AG04449 (cell line): ENCODE measurements at regions not wholly inside any gene's neighbourhood (a gene's known extent, or its start where the extent isn't known, plus 50 kb on each side); places are given as distances from the start of the nearest gene placed in this dataset.

Source experiments
- CTCF ChIA-PET: fragments of 350-600 bp; formaldehyde crosslinking; extraction: SDS; loops from one replicate; lab custom pipeline; 2021; ENCODE audit warnings: antibody characterized with exemption; lab: Yijun Ruan, JAX
- POLR2A ChIA-PET: fragments of 400-600, 350-600 bp; formaldehyde crosslinking; extraction: SDS; loops from one replicate; lab custom pipeline; 2020; ENCODE audit warnings: antibody characterized with exemption, inconsistent platforms; lab: Yijun Ruan, JAX
- DNase-seq: peaks from one replicate; pipeline ENCODE4 v3.0.0-alpha.2; 2010; ENCODE audit warnings: low read depth, low spot score
- H3K4me3 ChIP-seq: 2 replicates; pipeline ENCODE4 v1.5.1; 2011; ENCODE audit warnings: low read depth, mild to moderate bottlenecking, control low read depth, low read length
- TF ChIP-seq, protein P1 (sequence below): IDR thresholded peaks from one replicate; pipeline ENCODE4 v1.5.1; 2011; ENCODE audit warnings: mild to moderate bottlenecking, moderate library complexity, low read length, control low read depth, inconsistent platforms; ENCODE audit not compliant: insufficient read depth; ENCODE audit errors: missing control alignments

DNA sequence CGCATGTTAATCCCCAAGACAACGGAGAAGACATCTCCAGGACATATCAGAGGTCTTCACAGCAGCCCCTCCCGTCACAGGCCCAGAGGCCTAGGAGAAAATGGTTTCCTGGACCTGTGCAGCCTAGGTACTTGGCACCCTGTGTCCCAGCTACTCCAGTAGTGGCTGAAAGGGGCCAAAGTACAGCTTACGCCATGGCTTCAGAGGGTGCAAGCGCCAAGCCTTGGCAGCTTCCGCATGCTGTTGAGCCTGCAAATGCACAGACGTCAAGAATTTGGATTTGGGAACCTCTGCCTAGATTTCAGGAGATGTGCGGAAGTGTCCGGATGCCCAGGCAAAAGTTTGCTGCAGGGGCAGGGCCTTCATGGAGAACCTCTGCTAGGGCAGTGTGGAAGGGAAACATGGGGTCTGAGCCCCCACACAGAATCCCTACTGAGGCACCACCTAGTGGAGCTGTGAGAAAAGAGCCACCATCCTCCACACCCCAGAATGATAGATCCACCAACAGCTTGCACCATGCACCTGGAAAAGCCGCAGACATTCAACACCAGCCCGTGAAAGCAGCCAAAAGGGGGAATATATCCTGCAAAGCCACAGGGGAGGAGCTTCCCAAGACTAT is 159.3 kb upstream of the COX10 start:
- no peak overlapping the region for H3K4me3 ChIP-seq
- TF ChIP-seq, protein P1, sequence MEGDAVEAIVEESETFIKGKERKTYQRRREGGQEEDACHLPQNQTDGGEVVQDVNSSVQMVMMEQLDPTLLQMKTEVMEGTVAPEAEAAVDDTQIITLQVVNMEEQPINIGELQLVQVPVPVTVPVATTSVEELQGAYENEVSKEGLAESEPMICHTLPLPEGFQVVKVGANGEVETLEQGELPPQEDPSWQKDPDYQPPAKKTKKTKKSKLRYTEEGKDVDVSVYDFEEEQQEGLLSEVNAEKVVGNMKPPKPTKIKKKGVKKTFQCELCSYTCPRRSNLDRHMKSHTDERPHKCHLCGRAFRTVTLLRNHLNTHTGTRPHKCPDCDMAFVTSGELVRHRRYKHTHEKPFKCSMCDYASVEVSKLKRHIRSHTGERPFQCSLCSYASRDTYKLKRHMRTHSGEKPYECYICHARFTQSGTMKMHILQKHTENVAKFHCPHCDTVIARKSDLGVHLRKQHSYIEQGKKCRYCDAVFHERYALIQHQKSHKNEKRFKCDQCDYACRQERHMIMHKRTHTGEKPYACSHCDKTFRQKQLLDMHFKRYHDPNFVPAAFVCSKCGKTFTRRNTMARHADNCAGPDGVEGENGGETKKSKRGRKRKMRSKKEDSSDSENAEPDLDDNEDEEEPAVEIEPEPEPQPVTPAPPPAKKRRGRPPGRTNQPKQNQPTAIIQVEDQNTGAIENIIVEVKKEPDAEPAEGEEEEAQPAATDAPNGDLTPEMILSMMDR = no peak
- ChIA-PET POLR2A (no interaction called here), CTCF (no interaction called here)
- no peak for DNase-seq

DNA sequence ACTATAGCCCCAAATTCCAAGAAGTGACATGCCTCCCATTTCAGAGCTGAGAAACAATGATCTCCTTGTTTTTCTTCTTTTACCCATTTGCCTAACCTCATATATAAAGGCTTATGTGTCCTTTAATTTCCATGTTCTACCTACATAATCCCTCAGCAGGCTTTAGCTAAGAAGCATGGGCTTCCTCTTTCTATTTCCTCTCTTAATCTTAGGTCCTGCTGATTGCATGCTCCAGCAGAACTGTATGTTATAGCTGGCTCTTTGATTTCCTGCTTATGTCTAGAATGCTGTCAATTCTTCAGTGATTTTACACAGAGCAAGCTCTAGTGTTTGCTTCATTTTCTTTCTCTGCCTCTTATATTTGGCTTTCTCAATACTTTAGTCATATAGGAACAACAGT is 151.7 kb upstream of the COX10 start:
- no peak overlapping the region for H3K4me3 ChIP-seq
- POLR2A ChIA-PET = no interaction called here
- no peak for DNase-seq
- TF ChIP-seq, protein P1 = no peak
- CTCF ChIA-PET = no interaction called here

DNA sequence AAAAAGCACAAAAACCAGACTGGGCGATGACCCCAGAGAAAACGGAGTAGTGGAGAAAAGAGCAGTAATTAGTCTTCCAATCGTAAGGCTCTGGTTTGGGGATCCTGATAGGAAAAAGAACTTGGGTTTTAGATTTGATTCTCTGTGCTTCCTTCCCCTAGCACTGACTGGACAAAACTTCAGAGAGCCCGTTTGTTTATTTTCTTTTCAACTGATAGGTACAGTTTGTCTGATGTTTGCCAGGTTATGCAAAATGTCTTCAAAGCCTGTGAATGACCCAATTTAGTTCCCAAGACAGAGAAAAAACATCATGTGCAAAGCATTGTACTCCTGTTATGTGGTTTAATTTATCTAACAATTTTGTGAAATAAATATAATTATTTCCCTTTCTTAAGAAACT is 151.1 kb upstream of the COX10 start:
- H3K4me3 ChIP-seq = no peak overlapping the region
- ChIA-PET POLR2A (no interaction called here), CTCF (no interaction called here)
- TF ChIP-seq, protein P1 = no peak
- DNase-seq = no peak

GRCh38 chr17:13919818-13920217 is 149.5 kb upstream of the COX10 start:
- no peak for DNase-seq
- POLR2A ChIA-PET = no interaction called here
- CTCF ChIA-PET = no interaction called here
- TF ChIP-seq, protein P1 = no peak
- H3K4me3 ChIP-seq = no peak overlapping the region

GRCh38 chr17:13920413-13920812 is 148.9 kb upstream of the COX10 start:
- ChIA-PET CTCF (no interaction called here), POLR2A (no interaction called here)
- H3K4me3 ChIP-seq = no peak overlapping the region
- no peak for DNase-seq
- TF ChIP-seq, protein P1 = no peak

DNA sequence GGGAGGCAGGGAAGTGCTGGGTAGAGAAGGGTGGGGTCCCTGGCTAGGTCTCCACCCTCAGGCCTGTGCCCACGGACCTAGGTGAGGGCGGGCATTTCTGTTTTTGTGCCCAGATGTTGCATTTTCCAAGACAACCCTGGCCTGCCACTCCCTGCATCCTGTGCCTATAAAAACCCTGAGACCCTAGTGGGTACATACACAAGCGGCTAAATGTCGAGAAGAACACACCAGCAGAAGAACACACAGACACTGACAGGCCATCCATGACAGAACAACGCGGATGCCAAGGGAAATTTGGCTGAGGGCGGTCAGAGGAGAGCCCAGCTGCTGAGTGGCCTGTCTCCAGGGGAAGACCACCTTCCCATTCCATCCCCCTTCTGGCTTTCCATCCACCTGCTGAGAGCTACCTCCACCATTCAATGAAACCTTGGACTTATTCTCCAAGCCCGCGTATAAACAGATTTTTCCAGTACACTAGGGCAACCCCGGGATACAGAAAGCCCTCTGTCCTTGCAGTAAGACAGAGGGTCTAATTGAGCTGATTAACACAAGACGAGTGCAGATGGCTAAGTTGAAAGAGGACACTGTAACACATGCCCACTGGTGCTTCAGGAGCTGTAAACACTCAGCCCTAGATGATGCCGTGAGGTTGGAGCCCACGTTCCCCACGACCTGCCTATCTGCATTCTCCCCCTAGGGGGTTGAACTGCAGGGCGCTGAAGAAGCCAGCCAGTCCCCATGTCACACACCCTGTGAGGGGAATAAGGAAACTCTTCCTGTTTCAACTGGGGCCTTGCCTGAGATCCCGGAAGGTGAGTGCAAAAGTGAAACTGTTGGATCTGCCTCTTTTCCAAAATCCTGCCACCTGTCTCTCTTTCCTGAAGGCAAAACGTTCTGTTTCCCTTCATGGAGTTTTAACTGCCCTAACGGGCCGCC is 147.2 kb upstream of the COX10 start:
- CTCF ChIA-PET = no interaction called here
- H3K4me3 ChIP-seq = no peak overlapping the region
- POLR2A ChIA-PET = interaction anchor here (0.6 kb wide), 1 partner anchor 56 kb away, joined by 3 read pairs; no protein-coding TSS in a partner anchor
- DNase-seq = no peak
- TF ChIP-seq, protein P1 = no peak
